GM18511 (cell line): ENCODE measurements at regions not wholly inside any gene's neighbourhood (a gene's known extent, or its start where the extent isn't known, plus 50 kb on each side); places are given as distances from the start of the nearest gene placed in this dataset.
A peak's percentile ranks its signal among the peaks of the same experiment; 100 is the strongest.

Source experiments
- ATAC-seq: cut with Tn5 transposase; IDR thresholded peaks from one replicate; pipeline ENCODE4 v1.9.1; 2021; ENCODE audit warnings: mild to moderate bottlenecking, moderate library complexity; ENCODE audit not compliant: unreplicated experiment

- no peak for ATAC-seq
Measured at GRCh38 chr14:65794674-65795279, 382.2 kb downstream of the FUT8 start.

- no peak for ATAC-seq
Measured at GRCh38 chr14:65798216-65798615, 385.7 kb downstream of the FUT8 start.

DNA sequence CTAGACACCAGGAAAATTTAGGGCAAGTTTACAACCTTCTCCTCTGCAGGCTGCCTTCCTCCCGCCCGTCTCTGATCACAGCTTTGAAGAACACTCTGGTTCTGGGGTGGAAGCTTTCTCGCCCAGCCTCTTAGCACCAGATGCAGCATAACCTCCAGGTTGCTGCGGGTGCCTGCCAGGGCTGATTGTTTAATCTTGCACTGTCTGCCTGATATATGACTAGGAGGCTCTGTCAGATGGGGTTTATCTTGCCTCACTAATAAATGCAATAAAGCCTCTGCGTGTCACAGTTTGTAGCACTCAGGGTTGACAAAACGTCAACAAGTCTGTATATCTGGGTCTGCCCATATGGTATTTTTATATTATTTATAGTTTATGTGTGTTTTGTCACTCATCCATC is 388.2 kb downstream of the FUT8 start:
- ATAC-seq = no peak

- ATAC-seq = no peak
Measured at GRCh38 chr14:65802196-65802595, 389.7 kb downstream of the FUT8 start.

DNA sequence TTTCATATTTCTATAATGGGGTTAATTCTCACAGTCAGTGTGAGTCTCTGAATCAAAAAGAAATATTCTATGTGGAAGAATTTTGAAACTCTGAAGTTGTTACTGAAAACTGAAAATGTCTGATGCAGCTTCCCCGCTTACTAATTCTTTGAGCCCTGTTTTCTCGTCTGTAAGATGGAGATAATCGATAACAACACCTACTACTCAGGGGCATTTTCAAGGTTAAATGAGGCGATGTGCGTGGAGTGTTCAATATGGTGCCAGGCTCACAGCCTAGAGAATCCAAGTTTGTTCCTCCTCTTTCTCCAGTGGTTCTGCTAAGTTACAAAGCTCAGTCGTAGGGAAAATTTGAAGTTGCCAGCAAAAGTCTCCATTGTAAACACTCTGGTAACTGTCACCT is 391.4 kb downstream of the FUT8 start:
- no peak for ATAC-seq

DNA sequence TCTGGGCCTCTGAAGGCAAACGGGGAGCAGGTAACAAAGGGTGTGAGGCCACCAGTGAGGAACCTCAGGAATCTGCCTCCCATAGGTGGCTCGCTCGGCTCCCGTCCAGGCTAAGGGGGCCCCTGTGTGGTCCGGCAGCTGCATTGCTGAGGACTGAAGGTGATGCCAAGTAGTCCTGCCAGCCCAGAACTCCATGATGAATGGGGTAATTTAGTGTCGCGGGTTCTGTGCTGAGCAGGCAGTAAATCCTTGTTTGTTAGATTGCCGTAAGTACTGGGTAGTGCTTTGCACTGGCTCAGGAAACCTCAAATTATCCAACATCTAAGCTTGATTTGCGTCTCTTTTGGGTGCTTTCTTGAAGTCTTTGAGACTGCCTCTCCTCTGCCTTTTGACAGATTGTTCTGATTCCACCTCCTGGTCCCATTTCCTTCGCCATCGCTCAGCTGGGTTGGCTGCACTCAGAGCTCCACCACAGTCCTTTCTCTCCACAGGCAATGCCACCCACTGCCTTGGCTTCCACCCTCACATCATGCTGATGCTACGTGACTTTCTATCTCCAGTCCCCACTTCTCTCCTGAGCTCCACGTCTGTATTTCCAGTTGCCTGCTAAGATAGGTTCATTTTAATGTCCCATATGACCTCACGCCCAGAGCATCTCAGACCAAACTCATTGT is 392.0 kb downstream of the FUT8 start:
- no peak for ATAC-seq

GRCh38 chr14:65805113-65805473 is 392.6 kb downstream of the FUT8 start:
- no peak for ATAC-seq

DNA sequence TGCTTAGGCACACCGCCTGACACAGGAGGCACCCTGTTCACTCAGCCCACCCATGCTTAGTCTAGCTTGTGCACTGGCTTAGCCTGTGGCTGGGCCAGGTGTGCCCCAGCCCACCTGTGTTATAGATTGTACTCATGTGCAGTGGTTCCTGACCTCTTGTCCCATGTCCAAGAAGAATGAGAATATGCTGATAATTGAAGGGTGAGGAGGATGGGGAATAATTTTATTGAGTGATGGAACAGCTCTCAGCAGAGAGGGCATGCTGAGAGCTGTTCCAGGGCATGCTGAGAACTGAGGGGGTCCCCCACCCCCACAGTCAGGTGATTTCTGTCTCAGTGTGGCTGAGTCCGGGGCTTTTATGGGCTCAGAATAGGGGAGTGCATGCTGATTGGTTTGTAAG is 395.9 kb downstream of the FUT8 start:
- no peak for ATAC-seq

DNA sequence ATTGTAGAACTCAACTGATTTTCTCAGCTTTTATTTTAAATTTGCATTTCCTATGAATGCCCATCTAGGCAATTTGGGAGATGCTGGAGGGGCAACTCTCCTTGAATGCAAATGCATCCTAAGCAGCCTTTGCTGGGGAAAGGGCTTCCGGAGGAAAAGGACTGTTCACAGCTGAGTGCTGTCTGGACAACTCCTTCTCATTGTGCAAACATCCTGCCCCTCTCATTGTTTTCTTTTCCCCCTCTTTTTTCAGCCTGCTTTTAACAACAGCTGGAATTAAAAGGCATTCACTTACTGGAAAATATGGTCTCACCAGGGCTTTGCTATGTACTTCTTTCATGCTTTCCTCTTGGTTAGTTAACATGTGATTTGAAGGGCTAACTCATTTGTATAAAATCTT is 397.8 kb downstream of the FUT8 start:
- no peak for ATAC-seq

- ATAC-seq = no peak
Measured at GRCh38 chr14:65813760-65814384, 401.3 kb downstream of the FUT8 start.

GRCh38 chr14:65815127-65815526 is 402.6 kb downstream of the FUT8 start:
- no peak for ATAC-seq

DNA sequence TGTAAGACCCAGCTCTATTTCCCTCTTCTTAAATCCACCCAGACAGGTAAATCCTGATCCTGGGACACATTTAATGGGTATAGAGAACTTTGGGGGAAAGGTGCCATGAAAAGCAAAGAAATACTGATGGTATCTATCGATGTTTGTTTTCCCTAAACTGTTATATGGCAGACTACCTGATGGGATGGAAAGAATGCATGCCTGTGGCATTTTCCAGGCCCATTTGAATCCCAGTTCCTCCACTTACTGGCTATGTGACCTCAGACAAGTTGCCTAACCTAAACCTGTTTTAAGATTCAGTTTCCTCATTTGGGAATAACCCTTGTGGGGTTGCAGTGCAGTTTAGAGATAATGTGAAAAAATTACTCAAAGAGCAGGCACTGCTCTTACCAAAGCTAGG is 404.5 kb downstream of the FUT8 start:
- ATAC-seq = no peak

GRCh38 chr14:65819569-65819968 is 407.0 kb downstream of the FUT8 start:
- ATAC-seq = no peak

DNA sequence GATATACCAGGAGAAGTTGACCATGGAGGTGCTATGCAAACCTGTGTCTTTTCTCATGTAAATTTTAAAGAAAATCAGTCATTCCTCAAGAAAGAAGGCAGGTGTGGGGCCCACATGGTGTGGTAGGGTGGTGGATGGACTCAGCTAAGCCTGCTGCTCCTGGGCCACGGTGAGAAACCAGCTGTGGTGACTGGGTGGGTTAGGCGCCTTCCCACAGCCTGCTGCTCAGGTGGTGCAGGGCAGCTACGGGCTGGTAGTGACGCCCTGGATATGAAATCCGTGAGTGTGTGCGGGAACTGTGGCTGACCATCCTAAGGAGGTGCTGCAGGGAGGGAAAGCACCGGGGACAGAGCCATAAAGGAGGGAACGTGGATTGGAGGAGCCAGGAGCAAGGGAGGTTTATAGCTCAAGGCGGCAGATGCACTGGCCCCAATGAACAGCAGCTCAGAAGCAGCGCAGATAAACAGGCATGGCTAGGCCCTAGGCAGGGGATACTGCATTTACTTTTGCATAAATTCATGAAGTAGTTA is 408.8 kb downstream of the FUT8 start:
- ATAC-seq = no peak

DNA sequence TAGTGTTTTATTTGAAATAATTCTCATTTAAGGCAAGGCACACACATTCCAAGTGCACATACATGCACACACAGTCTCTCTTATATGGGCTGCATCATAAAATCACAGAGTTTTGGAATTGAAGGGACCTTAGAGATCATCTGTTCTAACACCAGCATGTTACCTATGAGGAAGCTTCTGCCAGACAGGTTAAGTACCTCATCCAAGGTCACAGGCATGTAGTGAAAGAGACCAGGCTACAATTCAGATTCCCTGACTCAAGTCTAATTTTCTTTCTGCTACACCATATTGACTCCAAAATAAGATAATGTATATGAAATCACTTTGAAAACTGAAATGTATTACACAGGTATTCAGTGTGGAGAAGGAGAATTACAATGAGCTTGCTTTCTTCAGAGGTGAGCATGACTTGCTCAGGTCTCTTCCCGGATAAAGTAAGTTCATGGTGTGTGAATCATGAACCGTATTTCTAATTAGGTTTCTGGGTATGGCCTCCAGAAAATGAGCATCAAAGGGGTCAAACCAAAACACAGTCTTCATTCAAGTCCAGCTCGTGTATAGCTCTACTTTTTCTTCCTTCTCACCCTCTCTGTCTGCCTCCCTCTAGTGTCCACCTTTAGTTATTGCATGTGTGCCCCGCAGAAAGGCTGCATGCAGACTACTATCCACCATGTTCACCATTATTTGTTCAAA is 411.9 kb downstream of the FUT8 start:
- ATAC-seq = peak; percentile 59

DNA sequence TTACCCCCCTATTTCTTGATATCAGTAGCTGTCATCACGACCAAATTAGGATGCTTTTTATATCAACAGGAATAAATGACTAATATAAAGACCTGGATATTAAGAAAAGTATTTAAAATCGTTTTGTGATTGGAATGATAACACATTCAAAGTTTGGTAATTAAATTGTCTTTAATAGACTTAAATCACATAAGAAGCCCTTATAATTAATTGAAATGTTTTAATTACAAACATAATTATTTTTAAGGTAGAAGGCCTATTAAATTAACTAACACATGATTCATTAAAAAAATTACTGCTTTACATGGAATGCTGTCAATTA is 412.4 kb downstream of the FUT8 start:
- ATAC-seq = no peak

DNA sequence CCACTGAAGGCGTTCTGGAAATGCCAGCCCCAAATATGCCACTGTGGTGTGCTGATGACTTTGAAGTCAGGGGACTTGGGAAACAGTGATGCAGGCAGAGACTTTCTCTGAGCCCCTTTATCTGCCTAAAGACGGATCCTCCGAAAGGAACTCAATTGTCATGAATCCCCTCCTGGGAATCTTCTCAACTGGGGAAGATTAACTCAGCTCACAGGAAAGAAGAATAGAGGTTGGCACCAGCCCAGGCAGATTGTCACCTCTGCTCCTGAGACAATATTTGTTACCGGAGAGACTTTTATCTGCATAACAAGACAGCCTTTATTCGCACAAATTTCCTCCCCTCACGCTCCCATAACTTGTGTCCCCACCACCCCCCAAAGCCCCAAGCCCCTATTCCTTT is 414.4 kb downstream of the FUT8 start:
- no peak for ATAC-seq

- no peak for ATAC-seq
Measured at GRCh38 chr14:65827520-65827919, 415.0 kb downstream of the FUT8 start.

- ATAC-seq = no peak
Measured at GRCh38 chr14:65828396-65828795, 415.9 kb downstream of the FUT8 start.

DNA sequence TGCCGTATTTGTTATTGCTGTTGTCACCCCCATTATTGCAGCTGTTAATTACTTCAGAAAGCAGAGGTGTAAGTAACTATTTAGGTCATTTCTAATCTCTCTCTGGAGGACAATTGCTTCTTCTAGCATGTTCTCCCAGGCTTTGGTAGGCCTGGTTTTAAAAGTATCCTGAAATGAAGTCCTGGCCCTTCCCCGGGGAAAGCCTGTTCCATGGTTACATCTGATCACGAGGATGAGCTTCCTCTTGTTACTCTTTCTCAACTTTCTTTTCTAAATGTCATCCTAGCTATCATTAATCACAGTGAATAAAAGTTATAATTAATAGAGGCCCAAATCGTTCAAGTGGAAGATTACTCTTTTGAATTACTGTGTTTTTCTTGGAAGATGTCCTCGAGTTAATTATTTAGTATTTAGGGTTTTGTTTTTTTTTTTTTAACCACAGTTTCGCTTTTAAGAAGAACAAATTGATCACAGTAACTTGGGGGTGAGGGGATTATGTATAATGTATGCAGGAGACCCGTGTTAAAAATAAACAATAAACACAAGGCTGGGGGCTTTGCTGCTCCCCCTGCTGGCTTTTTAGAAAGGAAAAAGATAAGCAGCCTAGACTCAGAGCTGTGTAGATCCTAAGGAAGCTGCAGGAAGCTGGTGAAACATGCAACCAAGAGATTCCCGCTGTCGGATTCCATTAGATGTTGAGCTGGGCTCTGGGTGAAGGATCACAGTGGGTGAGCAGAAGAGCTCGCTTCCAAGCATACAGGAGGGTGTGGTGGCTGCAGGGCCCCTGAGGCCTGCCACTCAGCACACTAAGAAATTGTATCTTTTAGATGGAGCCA is 420.1 kb downstream of the FUT8 start:
- no peak for ATAC-seq

DNA sequence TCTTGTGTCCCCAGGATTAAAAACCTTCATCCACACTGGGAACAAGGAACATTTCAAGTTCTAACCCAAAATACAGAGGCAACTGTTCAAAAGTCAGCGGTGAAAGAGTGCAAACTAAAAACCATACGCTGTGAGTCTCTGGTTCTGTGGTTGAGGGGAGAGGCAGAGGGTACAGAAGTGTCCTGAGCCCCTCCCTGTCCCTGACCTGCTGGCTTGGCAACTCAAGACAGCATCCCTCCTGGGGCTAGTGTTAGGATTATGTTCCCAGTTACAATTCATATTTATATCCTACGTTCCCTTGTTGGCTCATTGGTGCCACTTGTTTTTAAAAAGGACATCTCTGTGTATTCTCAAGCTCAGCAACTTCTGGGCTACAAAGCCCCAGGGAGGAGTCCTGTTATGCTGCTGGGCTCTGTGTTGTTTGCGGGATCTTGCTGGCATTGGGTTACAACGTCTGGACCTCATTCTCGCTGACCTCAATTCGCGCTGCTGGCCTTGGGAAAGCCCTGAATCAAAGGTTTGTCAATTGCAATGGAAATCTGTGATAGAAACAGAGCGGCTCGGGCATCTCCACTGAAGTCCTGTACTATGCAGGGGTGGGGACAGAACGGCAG is 420.8 kb downstream of the FUT8 start:
- ATAC-seq = no peak
